H1 (cell line): ENCODE measurements at regions not wholly inside any gene's neighbourhood (a gene's known extent, or its start where the extent isn't known, plus 50 kb on each side); places are given as distances from the start of the nearest gene placed in this dataset.

Experiments
- CBX8 ChIP-seq: fragments of 300-800, 300-1000 bp; sonication (generic); IDR thresholded peaks from 2 replicates; pipeline ENCODE4 v1.7.1; 2016; ENCODE audit warnings: low read depth, low read length, borderline replicate concordance
- CHD2 ChIP-seq: IDR thresholded peaks from 2 replicates; pipeline ENCODE4 v1.6.1; 2012; ENCODE audit warnings: low read length, improper control_type of control experiment
- CREB1 ChIP-seq: IDR thresholded peaks from 2 replicates; pipeline ENCODE4 v1.6.1; 2012; ENCODE audit warnings: inconsistent platforms
- CTCF ChIP-seq, 3 experiments: IDR thresholded peaks; 1 replicate in 2 of 3; 2 replicates in 1 of 3; pipeline versions ENCODE4 v1.5.1 to v1.6.1; 2011; ENCODE audit warnings: low read length in 3 of 3, mild to moderate bottlenecking in 3 of 3, inconsistent platforms in 2 of 3, low read depth in 1 of 3, moderate library complexity in 1 of 3; ENCODE audit not compliant: insufficient read depth in 1 of 3; ENCODE audit errors: control extremely low read depth in 1 of 3
- EGR1 ChIP-seq: IDR thresholded peaks from 2 replicates; pipeline ENCODE4 v1.6.1; 2011; ENCODE audit warnings: low read depth, low read length, borderline replicate concordance
- EZH2 ChIP-seq: fragments of 200-600 bp; sonication (generic); IDR thresholded peaks from 2 replicates; pipeline ENCODE4 v1.7.1; 2012; ENCODE audit warnings: low read depth, mild to moderate bottlenecking, moderate library complexity, low read length, inconsistent platforms; ENCODE audit not compliant: severe bottlenecking
- JUND ChIP-seq: IDR thresholded peaks from 2 replicates; pipeline ENCODE4 v1.6.1; 2011; ENCODE audit warnings: mild to moderate bottlenecking, improper control_type of control experiment, low read length
- KDM4A ChIP-seq: IDR thresholded peaks from one replicate; pipeline ENCODE4 v1.7.1; 2012; ENCODE audit warnings: low read depth, mild to moderate bottlenecking, moderate library complexity, low read length, inconsistent platforms; ENCODE audit not compliant: severe bottlenecking
- PHF8 ChIP-seq: fragments of 200-600 bp; sonication (generic); conservative IDR thresholded peaks from 2 replicates; pipeline ENCODE4 v1.7.1; 2012; ENCODE audit warnings: low read depth, mild to moderate bottlenecking, inconsistent platforms, low read length, moderate library complexity
- POLR2A ChIP-seq, 2 experiments: IDR thresholded peaks; 1 replicate in 1 of 2; 2 replicates in 1 of 2; pipeline ENCODE4 v1.6.1; 2011; ENCODE audit warnings: low read depth in 2 of 2, low read length in 2 of 2, mild to moderate bottlenecking in 2 of 2; ENCODE audit errors: control extremely low read depth in 1 of 2
- RAD21 ChIP-seq, 2 experiments: IDR thresholded peaks in 1 of 2; conservative IDR thresholded peaks in 1 of 2; 2 replicates each; pipeline ENCODE4 v1.6.1; 2011; ENCODE audit warnings: low read depth in 2 of 2, low read length in 2 of 2, improper control_type of control experiment in 1 of 2, inconsistent platforms in 1 of 2, mild to moderate bottlenecking in 1 of 2, moderate library complexity in 1 of 2
- RXRA ChIP-seq: IDR thresholded peaks from 2 replicates; pipeline ENCODE4 v1.6.1; 2011; ENCODE audit warnings: low read depth, mild to moderate bottlenecking, low read length, moderate library complexity; ENCODE audit not compliant: insufficient read depth

GRCh38 chr13:73714522-73714921, 419.7 kb downstream of the KLF12 start:
- TF ChIP-seq EZH2 (no peak), CHD2 (no peak), POLR2A (IDR thresholded peaks at IDR 0.05; ENCODE audit: control extremely low read depth in 1 of 2, low read depth in 2 of 2, low read length in 2 of 2) (no peak), EGR1 (no peak), RAD21 (IDR thresholded peaks at IDR 0.05 in 1 of 2, conservative IDR thresholded peaks at IDR 0.05 in 1 of 2; ENCODE audit: low read depth in 2 of 2, low read length in 2 of 2) (no peak), CTCF (IDR thresholded peaks at IDR 0.05; ENCODE audit: control extremely low read depth in 1 of 3, insufficient read depth in 1 of 3, low read depth in 1 of 3, low read length in 3 of 3) (no peak), PHF8 (no peak), KDM4A (no peak), JUND (no peak), CREB1 (no peak), CBX8 (no peak), RXRA (no peak)
